HG02623 (cell line): ENCODE measurements at regions not wholly inside any gene's neighbourhood (a gene's known extent, or its start where the extent isn't known, plus 50 kb on each side); places are given as distances from the start of the nearest gene placed in this dataset.
"Not testable (repeated sequence)": the region's sequence is repeated elsewhere in the genome, so short reads cannot be mapped to it uniquely, and the experiment has no call there.

Source experiments
- ATAC-seq: cut with Tn5 transposase; IDR thresholded peaks from one replicate; pipeline ENCODE4 v1.9.1; 2021; ENCODE audit warnings: moderate library complexity; ENCODE audit not compliant: unreplicated experiment

GRCh38 chr13:62906469-62906868 is 1490.8 kb upstream of the PCDH20 start:
- no peak for ATAC-seq

DNA sequence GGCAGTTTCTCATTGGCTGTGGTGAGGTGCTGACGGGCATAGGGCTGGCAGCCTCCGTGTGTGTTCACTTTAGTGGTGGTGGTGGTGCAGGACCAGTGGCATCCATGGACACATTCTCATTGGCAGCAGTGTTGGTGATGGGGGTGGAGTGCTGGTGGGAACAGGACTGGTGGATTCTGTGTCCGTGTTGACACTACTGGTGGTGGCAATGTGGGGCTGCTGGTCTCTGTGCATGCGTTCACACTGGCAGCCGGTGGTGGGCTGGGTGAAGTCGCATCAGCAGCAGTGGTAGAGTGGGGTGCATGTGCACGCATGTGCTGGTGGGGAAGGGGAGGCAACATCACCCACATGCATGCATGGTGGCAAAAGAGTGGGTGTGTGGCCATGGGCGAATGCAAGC is 1471.4 kb upstream of the PCDH20 start:
- no peak for ATAC-seq

DNA sequence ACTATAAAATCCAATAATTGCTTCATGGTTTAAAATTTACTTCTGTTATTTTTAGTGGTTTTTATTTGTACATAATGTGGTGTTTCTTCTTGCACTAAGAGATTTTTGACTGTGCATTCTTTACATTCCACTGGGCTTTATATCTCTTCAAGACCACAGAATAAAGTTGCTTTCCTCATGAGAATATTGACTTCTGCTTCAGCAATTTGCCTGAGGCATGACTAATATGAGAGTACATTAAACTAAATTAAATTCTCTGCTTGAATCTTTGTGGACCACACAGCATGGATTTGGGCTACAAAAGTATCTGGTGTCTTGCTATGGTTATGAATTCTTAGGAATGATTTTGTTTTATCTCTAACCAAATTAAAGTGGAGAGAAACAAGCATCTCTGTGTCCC is 1463.4 kb upstream of the PCDH20 start:
- ATAC-seq = no peak

- ATAC-seq = no peak
These were observed 1459.5 kb upstream of the PCDH20 start for GRCh38 chr13:62875118-62875640.

- no peak for ATAC-seq
These were observed 1434.7 kb upstream of the PCDH20 start for GRCh38 chr13:62850331-62850730.

DNA sequence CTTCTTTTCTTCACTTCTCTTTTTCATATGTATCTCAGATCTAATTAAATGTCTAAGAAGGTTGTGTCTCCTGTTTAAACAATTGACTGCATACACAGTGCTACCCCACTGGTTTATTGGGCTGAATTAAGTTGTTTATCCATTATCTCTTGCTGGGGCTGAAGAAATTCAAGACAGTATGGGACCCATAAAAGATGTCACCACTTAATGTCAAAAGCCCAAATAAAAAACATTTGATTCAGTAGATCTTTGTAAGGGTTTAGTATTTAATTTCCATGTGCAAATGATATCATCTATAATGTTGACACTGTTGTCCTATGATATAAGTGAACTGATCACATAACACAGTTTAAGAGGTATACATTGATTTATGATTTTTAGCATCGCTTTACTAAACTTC is 1431.9 kb upstream of the PCDH20 start:
- no peak for ATAC-seq

GRCh38 chr13:62846302-62846701 is 1430.7 kb upstream of the PCDH20 start:
- no peak for ATAC-seq

- ATAC-seq = no peak
These were observed 1423.7 kb upstream of the PCDH20 start for GRCh38 chr13:62839338-62839737.

DNA sequence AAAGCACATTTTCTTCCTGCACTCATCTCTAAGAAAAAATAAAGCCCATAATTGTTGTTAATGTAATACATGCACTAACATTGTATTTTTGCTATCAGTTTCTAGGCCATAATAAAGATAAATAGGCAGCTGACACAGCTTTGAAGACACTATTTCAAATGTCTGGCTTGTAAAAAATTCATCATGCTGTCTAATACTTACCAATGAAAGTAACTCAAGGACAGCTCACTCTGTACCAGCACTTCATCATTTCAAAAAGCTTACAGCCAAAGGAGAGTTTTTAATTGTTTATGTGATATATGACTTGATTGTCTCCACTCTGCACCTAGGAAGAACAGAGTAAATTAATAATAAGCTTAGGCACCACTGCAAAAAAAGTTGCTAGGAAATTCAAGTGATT is 1423.3 kb upstream of the PCDH20 start:
- ATAC-seq = no peak

GRCh38 chr13:62837895-62838294 is 1422.2 kb upstream of the PCDH20 start:
- ATAC-seq = no peak

DNA sequence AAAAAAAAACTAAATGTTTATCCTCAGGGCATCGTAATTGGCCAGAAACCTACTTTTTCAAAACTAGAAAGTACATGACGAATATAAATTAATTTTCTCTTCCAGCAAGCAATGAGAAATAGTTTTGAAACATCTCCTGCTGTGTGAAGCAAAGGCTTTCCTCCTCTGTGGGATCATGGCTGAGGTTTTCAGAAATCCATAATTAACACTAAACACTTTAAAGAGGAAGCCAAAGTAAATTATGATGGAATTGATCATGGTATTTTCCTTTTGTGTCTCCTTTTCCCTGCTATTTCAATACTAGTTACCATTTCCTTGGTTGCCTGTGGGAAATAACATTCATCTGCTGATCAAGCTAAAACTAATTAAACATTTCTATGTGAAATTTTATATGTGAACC is 1413.8 kb upstream of the PCDH20 start:
- no peak for ATAC-seq

GRCh38 chr13:62799931-62800436 is 1384.3 kb upstream of the PCDH20 start:
- no peak for ATAC-seq

DNA sequence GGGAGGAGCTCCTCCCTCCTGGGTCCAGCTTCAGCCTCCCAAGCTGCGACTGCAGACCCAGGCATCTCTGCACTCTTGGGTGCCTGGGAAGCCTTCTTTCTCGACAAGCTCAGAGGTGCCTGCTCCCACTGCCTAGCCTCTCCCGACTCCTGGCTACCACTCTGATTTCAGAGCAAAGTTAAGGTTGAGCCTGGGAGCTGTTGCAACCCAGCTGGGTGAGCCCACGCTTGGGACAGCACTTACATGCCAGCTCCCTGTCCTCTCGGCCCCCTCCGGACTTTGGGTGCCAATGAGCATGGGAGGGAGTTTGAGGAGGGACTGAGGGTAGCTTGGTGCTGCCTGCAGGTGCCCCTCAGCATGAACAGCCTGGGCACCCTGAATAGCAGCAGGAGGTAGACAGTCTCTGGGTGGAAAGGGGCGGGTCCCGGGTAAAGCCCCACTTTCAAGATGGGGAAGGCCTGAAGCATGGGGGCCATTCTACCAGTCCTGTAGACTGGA is 1383.4 kb upstream of the PCDH20 start:
- ATAC-seq = no peak

DNA sequence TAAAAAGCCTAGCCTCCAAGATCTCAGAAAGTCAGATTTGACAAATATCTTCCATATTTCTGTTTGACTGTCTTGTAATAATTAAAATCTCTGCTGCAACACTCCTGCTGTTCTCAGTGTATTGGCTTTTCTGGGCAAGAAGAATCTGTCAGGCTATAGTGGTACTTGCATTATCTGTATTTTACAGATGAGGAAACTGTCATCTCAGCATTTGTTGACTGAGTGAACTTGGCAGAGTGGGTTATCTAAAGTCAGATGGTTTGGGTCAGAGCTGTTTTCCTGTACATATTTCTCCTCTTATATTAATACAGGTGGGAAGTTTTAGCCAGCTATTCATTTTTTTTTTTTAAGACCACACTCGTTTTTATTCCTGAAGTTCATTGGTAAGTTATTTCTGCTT is 1378.2 kb upstream of the PCDH20 start:
- no peak for ATAC-seq

DNA sequence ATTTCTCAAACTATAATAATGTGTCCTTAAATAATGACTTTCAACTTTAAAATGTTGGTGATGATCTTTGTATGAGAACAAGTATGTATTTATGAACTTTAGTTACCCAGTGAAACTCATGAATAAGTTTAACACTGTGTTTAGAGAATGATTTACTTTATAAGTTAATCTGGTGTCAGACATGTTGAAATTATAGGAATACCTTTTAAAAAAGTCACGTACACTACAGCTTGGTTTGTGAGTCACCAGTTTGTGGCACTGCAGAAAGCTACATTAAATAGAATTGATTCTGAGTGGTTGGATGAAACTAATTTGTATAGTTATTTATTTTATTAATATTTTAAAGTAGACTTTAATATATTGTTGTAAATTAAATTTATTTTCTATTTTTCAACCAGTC is 1366.2 kb upstream of the PCDH20 start:
- no peak for ATAC-seq

DNA sequence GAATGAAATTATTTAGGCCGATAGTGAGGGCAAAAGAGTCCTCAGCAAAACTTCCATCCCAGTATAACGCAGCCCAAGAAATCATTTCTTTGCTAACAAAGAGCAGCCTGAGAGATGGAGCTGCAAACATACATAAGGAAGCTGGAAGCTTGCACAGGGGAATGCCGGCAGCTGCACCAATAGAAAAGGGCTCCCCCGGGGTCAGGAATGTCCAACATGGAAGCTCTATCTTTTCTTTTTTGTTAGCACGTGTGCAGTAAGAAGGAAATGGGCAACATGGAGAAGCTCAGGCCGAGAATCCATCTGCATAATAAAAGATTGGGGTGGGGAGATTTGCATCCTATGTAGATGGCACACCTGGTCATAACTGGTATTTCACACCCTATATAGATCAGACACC is 1363.5 kb upstream of the PCDH20 start:
- no peak for ATAC-seq

DNA sequence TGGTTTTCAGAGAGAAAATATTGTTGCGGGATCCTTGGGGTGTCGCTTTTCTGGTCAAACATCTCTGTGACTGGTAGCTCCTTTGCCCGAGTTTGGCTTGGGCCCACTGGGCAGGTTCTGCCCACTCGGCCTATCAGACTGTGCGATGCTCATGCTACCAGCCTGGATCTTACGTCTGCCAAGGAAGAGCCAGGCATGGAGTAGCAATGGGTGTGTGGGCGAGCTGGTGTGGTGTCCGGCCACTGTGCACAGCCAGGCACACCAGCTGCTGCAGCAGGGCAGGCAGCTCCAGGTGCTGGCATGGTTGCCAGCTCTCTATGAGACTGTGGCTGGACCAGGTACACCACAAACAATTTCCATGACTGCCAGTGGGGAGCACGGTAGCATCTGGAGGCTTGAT is 1351.8 kb upstream of the PCDH20 start:
- ATAC-seq = no peak

GRCh38 chr13:62760724-62761123 is 1345.1 kb upstream of the PCDH20 start:
- no peak for ATAC-seq

GRCh38 chr13:62747629-62748028 is 1332.0 kb upstream of the PCDH20 start:
- ATAC-seq = no peak

DNA sequence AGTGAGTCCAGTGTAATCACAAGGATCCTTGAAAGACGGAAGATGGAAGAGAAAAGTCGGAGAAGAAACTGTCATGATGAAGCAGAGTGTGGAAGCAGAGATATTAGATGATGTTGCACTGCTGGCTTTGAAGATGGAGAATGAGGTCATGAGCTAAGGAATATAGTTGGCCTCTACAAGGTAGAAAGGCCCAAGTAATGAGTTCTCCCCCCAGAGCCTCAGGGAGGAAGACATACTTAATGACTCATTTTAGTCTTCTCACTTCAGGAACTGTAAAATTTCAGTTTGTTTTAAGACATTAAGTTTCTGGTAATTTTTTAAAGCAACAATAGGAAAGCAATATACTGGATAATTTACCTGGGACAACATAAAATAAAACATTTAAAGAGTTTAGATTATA is 1331.5 kb upstream of the PCDH20 start:
- no peak for ATAC-seq

GRCh38 chr13:62729746-62730145 is 1314.1 kb upstream of the PCDH20 start:
- ATAC-seq = not testable (repeated sequence)

GRCh38 chr13:62721893-62722292 is 1306.2 kb upstream of the PCDH20 start:
- no peak for ATAC-seq

DNA sequence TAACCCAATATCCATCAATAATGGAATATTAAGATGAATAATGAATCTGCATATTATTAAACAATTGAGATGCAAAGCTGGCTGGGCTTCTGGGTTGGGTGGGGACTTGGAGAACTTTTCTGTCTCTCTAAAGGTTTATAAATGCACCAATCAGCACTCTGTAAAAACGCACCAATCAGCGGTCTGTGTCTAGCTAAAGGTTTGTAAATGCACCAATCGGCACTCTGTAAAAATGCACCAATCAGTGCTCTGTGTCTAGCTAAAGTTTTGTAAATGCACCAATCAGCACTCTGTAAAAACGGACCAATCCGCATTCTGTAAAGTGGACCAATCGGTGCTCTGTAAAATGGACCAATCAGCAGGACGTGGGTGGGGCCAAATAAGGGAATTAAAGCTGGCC is 1296.3 kb upstream of the PCDH20 start:
- ATAC-seq = not testable (repeated sequence)
